NT2/D1 (cell line): ENCODE measurements at regions not wholly inside any gene's neighbourhood (a gene's known extent, or its start where the extent isn't known, plus 50 kb on each side); places are given as distances from the start of the nearest gene placed in this dataset.

Experiments
- SUZ12 ChIP-seq: IDR thresholded peaks from 2 replicates; pipeline ENCODE4 v1.6.1; 2011; ENCODE audit not compliant: insufficient read length, insufficient read depth; ENCODE audit errors: extremely low read depth
- YY1 ChIP-seq: IDR thresholded peaks from 2 replicates; pipeline ENCODE4 v1.6.1; 2011; ENCODE audit not compliant: insufficient read length, insufficient read depth
- ZNF274 ChIP-seq: IDR thresholded peaks from 2 replicates; pipeline ENCODE4 v1.6.1; 2011; ENCODE audit warnings: mild to moderate bottlenecking, low read depth, low read length

GRCh38 chr1:219278288-219278687, 104.6 kb downstream of the LYPLAL1 start:
- TF ChIP-seq ZNF274 (no peak), YY1 (no peak), SUZ12 (no peak)
